Brain pericyte (primary cell): ENCODE measurements at regions not wholly inside any gene's neighbourhood (a gene's known extent, or its start where the extent isn't known, plus 50 kb on each side); places are given as distances from the start of the nearest gene placed in this dataset.
A peak's percentile ranks its signal among the peaks of the same experiment; 100 is the strongest.
"Not testable (repeated sequence)": the region's sequence is repeated elsewhere in the genome, so short reads cannot be mapped to it uniquely, and the experiment has no call there.

Experiments
- DNase-seq: peaks from one replicate; pipeline ENCODE4 v3.0.0-alpha.2; 2012; ENCODE audit warnings: low read depth, low spot score

- DNase-seq: not testable (repeated sequence)
Measured at GRCh38 chr15:85264614-85265190, 115.7 kb upstream of the AKAP13 start.

DNA sequence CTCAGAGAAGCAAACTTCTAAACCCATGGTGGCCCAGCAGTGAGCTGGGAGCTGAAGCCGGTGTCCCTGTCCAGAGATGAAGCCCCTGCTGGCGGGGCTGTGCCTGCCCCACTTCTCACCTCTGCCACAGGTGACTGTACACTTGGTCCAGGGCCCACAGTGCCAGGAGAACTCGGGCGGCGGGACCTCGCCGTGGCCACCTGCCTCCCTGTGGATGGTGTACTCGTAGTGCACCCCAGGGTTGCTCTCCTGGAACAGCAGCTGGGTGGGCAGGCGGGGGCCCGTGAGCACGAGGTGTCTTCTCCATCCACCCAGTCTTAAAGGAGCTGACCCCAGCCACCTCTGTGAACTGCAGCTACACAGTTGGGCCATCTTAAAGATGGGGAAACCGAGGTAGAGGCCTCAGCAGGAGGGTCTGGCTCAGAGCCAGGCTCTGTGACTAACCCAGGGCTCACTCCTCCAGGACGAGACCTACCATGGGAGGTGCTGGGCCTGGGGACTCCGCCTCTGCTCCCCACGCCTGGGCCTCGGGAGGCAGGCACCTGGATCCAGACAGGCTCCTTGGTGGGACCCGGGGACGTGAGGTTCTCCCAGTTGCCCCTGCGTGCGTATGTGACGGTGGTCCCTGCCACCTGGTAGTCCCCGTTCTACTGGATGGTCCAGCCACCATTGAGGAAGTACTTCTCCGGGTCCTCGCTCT lies 113.1 kb upstream of the AKAP13 start:
- not testable (repeated sequence) for DNase-seq

- DNase-seq: no peak
Measured at GRCh38 chr15:85274315-85275050, 105.9 kb upstream of the AKAP13 start.

DNA sequence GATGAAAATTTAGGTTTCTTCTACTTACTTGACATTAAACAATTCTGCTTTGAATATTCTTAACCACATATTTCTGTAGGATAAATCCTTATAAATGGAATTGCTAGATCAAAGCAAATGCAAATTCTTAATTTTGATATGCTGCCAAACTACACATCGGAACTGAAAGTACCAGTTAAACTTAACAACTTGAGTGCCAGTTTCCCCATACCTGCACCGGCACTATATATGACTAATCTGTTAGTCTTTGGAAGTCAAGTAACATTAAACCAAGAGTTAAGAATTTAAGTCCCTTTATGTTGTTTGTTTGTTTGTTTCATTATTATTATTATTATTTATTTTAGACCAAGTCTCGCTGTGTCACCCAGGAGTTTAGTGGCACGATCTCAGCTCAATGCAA lies 103.9 kb upstream of the AKAP13 start:
- no peak for DNase-seq

DNA sequence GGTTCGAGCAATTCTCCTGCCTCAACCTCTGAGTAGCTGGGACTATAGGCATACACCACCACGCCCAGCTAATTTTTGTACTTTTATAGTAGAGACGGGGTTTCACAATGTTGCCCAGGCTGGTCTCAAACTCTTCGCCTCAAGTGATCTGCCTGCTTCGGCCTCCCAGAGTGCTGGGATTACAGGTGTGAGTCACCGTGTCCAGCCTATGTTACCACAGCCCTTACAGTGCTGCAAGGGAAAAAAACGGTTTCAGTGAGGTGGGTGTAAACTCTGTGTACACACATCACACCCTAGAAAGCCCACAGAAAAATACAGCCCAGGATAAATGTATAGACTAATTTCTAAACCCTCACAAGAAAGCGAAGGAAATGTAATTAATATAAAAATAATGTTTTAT lies 103.5 kb upstream of the AKAP13 start:
- no peak for DNase-seq

GRCh38 chr15:85277847-85278370 lies 102.5 kb upstream of the AKAP13 start:
- DNase-seq: no peak

- DNase-seq: no peak
Measured at GRCh38 chr15:85280203-85280602, 100.2 kb upstream of the AKAP13 start.

DNA sequence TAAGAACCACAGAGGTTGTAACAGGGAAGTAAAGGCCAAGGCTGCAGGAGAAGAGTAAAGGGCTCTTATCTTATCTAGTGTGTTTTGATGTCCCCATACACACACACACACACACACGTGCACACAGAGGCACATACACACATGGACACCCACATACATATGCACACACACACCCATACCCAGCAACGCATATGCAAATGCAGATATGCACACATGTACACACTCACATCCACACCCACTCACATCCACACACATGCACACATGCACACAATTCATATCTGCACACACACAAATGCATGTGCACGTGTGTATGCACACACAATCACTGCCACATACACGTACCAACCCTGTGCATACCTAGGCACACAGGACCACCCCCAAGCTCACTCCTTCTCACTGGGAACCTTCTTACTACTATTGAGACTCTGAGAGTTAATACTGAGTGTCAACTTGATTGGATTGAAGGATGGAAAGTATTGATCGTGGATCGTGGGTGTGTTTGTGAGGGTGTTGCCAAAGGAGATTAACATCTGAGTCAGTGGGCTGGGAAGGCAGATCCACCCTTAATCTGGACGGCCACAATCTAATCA lies 99.0 kb upstream of the AKAP13 start:
- DNase-seq: no peak

DNA sequence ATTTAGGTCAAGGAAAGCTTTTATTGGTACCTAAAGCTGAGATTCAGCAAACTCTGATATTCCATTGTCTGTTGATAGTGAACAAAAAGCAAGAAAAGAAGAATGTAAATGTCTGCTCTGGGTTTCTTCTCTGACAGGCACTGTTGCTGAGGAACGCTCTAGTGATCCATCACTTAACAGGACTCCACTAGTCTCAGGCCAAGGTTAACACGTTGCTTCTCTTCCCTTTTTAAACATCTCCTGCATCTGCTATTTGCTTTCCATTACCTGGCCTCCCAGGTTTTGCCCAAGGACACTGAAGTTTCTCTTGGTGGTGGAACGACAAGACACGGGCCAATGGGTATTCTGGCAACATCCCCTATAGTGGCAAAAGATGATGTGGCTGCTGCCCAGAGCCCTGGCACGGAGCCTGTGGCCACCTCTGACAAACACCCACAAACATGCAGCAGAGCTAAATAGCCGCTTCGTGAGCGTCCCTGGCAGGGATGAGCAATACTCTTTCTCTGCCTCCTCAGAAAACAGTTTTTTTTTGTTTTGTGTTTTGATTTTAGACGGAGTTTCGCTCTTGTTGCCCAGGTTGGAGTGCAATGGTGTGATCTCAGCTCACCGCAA lies 97.8 kb upstream of the AKAP13 start:
- DNase-seq: no peak

- DNase-seq: not testable (repeated sequence)
Measured at GRCh38 chr15:85283815-85284214, 96.6 kb upstream of the AKAP13 start.

- DNase-seq: no peak
Measured at GRCh38 chr15:85284497-85284896, 95.9 kb upstream of the AKAP13 start.

GRCh38 chr15:85289677-85290365 lies 90.6 kb upstream of the AKAP13 start:
- no peak for DNase-seq

GRCh38 chr15:85292583-85292982 lies 87.8 kb upstream of the AKAP13 start:
- not testable (repeated sequence) for DNase-seq

GRCh38 chr15:85296615-85297402 lies 83.6 kb upstream of the AKAP13 start:
- DNase-seq: peak; percentile 51

- DNase-seq: no peak
Measured at GRCh38 chr15:85297537-85297936, 82.9 kb upstream of the AKAP13 start.

GRCh38 chr15:85298366-85298765 lies 82.0 kb upstream of the AKAP13 start:
- DNase-seq: no peak

- no peak for DNase-seq
Measured at GRCh38 chr15:85298941-85299340, 81.5 kb upstream of the AKAP13 start.

DNA sequence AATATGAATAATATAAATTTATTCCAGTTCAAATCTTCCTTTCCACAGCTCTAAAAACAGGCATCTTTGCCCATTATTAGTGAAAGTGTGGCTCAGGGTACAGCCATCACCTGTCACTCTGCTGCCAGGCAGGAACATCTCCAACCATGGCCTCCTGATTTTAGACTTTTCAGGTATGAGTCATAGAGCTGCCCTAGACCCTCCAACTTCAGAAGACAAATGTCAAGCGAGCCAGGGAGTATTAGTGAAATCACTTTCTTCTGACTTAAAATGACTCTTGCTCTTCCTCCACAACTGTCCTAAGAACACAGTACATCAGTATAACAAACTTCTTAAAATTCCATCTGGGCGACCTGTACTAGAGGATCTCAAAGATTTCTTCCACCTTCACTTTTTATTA lies 78.1 kb upstream of the AKAP13 start:
- DNase-seq: no peak

DNA sequence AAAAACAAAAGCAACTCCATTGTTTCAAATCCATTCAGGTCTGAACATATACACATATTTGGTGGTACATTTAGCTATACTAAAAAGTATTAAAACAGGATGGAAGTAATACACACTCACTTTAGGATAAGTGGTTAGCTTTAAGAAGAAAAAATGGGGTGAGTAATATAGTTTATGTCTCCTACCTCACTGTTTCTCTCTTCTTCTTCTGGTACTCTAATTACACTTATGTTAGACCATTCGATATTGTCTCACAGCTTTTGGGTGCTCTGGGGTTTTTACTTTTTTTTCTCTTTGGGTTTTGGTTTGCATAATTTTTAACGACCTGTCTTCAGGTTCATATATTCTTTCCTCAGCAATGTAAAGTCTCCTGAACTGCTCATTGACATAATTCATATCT lies 75.4 kb upstream of the AKAP13 start:
- no peak for DNase-seq

DNA sequence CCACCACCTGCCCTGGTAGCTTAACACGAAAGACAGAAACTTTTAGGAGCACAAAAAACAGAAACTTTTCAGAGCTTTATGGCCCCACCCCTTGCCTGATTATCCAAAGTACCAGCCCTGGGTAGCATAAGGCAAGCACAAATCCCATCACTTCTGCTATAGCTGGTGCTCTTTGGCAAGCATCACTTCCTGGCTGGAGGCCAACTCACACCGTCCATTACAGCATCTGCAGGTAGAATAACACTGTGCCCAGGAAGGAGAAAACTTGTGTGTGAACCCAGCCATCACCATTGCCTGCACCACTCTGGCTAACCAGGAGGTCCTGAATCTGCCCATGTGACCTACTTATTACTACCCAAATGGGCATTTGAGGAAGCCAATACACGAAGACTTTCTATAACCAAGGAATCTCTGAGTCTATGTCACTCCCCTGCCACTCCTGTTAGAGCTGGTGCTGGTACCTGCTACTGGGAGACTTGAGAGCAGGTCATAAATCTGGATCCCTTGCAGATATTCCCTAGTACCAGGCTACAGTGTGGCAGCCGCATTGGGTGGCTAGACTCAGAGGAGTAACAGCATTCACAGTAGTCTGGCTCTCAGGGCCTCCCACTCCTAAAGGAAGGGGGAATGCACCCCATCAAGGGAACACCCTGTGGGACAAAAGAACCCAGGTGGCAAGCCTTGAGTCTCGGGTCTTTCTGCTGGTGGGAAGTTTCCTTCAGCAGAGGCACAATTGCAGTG lies 73.3 kb upstream of the AKAP13 start:
- DNase-seq: no peak
